HK-2 (cell line): ENCODE measurements at regions not wholly inside any gene's neighbourhood (a gene's known extent, or its start where the extent isn't known, plus 50 kb on each side); places are given as distances from the start of the nearest gene placed in this dataset.
"Not testable (repeated sequence)": the region's sequence is repeated elsewhere in the genome, so short reads cannot be mapped to it uniquely, and the experiment has no call there.

Experiments
- DNase-seq: peaks from one replicate; pipeline ENCODE4 v3.0.0-alpha.2; 2018; ENCODE audit not compliant: unreplicated experiment

- no peak for DNase-seq
These were observed 219.6 kb downstream of the RND3 start for GRCh38 chr2:150267651-150268415.

GRCh38 chr2:150266931-150267330, 220.5 kb downstream of the RND3 start:
- no peak for DNase-seq

- DNase-seq = no peak
These were observed 223.0 kb downstream of the RND3 start for GRCh38 chr2:150264442-150264841.

GRCh38 chr2:150261691-150262090, 225.8 kb downstream of the RND3 start:
- DNase-seq = no peak

- no peak for DNase-seq
These were observed 226.8 kb downstream of the RND3 start for GRCh38 chr2:150260636-150261035.

GRCh38 chr2:150259746-150260145, 227.7 kb downstream of the RND3 start:
- no peak for DNase-seq

- no peak for DNase-seq
These were observed 228.6 kb downstream of the RND3 start for GRCh38 chr2:150258781-150259307.

GRCh38 chr2:150256736-150257135, 230.7 kb downstream of the RND3 start:
- no peak for DNase-seq

- DNase-seq = no peak
These were observed 231.9 kb downstream of the RND3 start for GRCh38 chr2:150255528-150255927.

- DNase-seq = not testable (repeated sequence)
These were observed 237.7 kb downstream of the RND3 start for GRCh38 chr2:150249735-150250134.

- DNase-seq = no peak
These were observed 240.0 kb downstream of the RND3 start for GRCh38 chr2:150247481-150247880.

GRCh38 chr2:150234787-150235446, 252.6 kb downstream of the RND3 start:
- DNase-seq = no peak

GRCh38 chr2:150232871-150233270, 254.6 kb downstream of the RND3 start:
- no peak for DNase-seq

- DNase-seq = no peak
These were observed 255.1 kb downstream of the RND3 start for GRCh38 chr2:150232321-150232720.

- DNase-seq = no peak
These were observed 256.9 kb downstream of the RND3 start for GRCh38 chr2:150230616-150231015.

GRCh38 chr2:150230004-150230403, 257.5 kb downstream of the RND3 start:
- no peak for DNase-seq

GRCh38 chr2:150228936-150229335, 258.5 kb downstream of the RND3 start:
- DNase-seq = no peak

- no peak for DNase-seq
These were observed 262.4 kb downstream of the RND3 start for GRCh38 chr2:150225030-150225429.

- no peak for DNase-seq
These were observed 263.1 kb downstream of the RND3 start for GRCh38 chr2:150224321-150224720.

GRCh38 chr2:150222942-150223341, 264.5 kb downstream of the RND3 start:
- DNase-seq = no peak

- DNase-seq = no peak
These were observed 265.1 kb downstream of the RND3 start for GRCh38 chr2:150222379-150222778.

- no peak for DNase-seq
These were observed 267.6 kb downstream of the RND3 start for GRCh38 chr2:150219861-150220260.

GRCh38 chr2:150215041-150215440, 272.4 kb downstream of the RND3 start:
- no peak for DNase-seq
